HG02678 (cell line): ENCODE measurements at regions not wholly inside any gene's neighbourhood (a gene's known extent, or its start where the extent isn't known, plus 50 kb on each side); places are given as distances from the start of the nearest gene placed in this dataset.

ENCODE experiments used
- ATAC-seq: cut with Tn5 transposase; IDR thresholded peaks from one replicate; pipeline ENCODE4 v1.9.1; 2021; ENCODE audit warnings: mild to moderate bottlenecking, moderate library complexity; ENCODE audit not compliant: unreplicated experiment

DNA sequence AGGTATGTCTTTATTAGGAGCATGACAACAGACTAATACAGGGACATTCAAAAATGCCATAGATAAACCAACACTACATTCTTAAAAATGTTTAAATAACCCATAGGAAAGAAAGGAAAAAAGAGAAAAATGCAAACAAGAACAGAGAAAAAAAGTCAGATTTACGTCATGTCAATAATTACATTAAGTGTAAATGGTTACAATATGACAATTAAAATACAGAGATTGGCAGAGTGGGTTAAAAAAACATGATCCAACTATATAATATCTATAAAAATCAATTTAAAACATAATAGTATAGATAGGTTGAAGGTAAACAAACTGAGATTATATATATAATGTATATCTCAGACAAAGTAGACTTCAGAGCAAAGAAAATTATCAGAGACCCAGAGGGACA, 255.8 kb downstream of the ANAPC1 start:
- ATAC-seq = no peak

GRCh38 chr2:111629983-111630382, 254.0 kb downstream of the ANAPC1 start:
- no peak for ATAC-seq

DNA sequence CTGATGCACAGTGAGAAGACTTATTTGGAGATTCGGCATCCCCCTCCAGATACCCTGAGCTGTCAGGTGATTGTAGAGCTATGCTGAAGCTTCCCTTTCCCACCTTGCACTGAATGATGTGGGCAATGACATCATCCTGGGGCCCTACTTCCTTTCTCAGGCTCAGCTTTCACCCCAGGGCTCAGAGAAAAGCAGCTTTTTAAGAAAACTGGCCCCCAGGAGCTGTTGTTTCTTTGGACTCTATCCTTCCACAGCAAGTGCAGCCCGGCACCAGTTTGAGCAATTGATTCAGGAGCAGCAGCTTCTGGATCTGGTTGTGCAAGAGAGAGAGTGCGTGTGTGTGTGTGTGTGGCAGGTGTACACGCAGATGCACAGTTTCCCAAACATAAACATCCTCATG, 251.3 kb downstream of the ANAPC1 start:
- ATAC-seq = no peak

GRCh38 chr2:111633189-111633588, 250.8 kb downstream of the ANAPC1 start:
- ATAC-seq = no peak

DNA sequence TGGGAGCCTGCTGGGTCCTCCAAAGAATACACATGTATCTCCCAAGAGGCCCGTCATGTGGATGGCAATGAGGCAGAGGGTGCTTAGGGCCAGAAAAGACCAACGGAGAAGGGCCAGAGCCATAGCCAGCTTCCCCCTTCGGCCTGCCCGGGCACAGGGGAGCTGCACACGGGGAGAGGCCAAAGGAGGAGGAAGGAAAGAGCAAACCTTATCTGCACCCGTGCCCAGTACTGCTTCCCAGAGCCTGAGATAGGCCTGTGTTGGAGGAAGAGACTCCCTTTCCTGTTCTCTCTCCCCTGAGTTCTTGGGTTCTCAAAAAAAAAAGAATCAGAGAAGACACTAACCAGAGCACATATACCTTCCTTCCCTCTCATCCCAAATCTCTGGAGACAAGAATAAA, 250.3 kb downstream of the ANAPC1 start:
- no peak for ATAC-seq

DNA sequence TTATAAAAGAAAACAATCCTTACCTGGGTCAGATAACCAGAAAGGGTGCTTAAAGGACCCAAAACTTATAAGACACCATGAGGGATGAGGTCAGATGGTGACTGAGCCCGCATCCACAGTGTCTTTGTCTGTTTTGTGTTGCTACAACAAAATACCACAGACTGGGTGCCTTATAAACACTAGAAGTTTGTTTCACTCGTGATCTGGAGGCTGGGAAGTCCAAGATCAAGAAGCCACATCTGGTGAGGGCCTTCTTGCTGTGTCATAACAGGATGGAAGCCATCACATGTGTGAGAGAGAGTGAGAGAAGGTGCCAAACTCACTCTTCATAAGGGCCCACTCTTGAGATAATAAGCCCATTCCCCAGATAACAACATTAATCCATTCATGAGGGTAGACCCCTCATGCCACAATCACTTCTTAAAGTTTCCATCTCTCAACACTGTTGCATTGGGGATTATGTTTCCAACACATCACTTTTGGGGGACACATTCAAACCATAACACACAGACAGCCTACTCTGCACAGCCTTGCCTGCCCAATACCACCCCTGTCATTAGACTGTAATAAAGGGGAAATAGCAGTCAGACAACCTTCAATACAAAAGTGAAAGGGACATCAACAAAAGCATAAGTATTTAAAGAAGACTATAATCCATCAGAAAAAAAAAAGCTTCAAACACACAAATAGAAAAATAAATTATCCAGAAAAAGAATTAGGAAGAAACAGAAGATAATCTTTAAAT, 249.8 kb downstream of the ANAPC1 start:
- ATAC-seq = no peak

- no peak for ATAC-seq
Measured at GRCh38 chr2:111634995-111635538, 248.9 kb downstream of the ANAPC1 start.

GRCh38 chr2:111636905-111637304, 247.1 kb downstream of the ANAPC1 start:
- ATAC-seq = no peak

- no peak for ATAC-seq
Measured at GRCh38 chr2:111638274-111638877, 245.6 kb downstream of the ANAPC1 start.

DNA sequence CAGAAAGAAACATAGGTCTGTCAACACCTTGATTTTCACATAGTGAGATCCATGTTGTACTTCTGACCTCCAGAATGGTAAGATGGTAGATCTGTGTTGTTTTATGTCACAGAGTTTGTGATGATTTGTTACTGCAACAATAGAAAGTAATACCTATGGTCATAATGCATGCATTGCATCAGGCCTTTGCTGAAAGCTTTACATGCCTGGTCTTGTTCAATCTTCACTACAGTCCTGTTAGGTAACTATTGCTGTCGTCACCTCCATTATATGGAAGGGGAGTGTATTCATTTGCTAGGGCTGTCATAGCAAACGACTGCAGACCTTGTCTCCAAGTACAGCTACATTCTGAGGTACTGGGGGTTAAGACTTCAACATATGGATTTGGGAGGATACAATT, 243.5 kb downstream of the ANAPC1 start:
- ATAC-seq = no peak

DNA sequence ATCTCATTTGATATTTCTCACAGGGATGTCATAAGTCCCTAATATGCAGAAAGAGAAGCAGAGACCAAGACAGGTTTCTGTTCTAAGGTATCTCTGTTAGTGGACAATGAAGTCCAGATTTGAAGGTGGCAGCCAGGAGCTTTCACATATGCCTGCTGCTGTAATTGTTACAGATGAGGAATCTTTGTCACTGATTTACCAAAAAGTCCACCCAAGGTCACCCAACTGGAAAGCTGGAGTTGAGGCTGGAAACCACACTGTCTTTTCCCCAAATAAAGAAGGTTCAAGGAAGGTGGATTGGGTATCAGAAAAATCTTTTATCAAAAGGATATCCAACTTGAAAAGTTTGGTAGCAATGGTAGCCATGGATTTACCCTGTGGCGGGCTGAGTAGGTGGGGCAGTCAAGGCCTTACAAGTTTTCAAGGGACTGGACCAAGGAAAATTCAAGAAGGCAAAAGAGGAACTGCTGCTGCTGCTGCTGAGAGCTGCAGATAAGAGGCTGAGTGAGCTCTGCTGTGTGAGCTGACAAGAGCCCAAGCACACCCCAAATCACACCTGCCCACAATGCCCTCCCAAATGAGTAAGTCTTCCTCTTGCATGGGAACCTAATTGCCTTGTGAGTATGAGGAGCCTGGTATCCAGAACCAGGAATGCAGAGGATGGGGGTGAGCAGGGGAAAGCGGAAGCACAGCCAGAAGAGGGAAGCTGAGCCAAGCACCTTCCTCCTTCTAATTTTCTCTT, 241.2 kb downstream of the ANAPC1 start:
- ATAC-seq = no peak

DNA sequence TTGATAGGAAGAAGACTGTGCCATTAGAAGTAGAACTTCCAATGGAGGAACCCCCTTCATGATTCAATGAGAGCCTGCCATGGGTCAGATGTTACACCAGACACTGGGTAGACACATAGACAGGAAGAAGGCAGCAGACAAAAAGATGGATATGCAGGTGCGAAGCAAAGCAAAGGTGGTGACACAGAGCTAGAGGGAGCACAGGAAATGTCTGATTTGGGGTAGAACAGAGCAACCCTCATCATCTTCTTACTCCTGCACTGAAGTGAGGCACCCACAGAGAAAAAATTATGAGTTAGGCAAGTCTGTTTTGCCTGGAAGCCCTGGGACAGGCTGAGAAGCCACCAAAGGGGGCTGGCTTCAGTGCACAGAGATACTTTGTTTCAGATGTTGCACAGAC, 240.2 kb downstream of the ANAPC1 start:
- no peak for ATAC-seq

GRCh38 chr2:111647359-111647758, 236.6 kb downstream of the ANAPC1 start:
- ATAC-seq = no peak

- no peak for ATAC-seq
Measured at GRCh38 chr2:111652038-111652437, 232.0 kb downstream of the ANAPC1 start.

GRCh38 chr2:111652681-111653080, 231.3 kb downstream of the ANAPC1 start:
- ATAC-seq = no peak

DNA sequence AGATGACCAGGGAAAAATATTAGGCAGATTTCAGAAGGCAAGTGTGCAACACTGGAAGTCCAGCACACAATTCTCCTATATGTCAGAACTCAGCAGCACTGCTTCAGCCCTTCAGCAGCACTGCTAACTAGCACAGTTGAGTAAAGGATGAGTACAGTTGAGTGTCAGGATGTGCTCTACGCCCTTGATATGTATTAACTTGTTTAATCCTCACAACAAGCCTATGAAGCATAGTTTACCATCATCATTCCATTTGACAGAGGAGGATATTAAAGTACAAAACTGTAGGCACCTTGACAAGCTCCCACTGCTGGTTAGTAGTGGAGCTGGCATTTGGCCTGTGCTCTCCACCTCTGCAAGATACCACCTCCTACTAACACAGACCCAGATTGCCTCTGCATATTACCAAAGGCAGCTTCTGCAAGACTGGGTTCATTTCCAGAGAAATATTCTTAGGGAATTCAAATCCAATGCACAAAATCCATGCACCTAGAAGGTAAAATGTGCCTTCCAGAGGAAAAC, 230.8 kb downstream of the ANAPC1 start:
- ATAC-seq = no peak

GRCh38 chr2:111653913-111654312, 230.1 kb downstream of the ANAPC1 start:
- no peak for ATAC-seq

GRCh38 chr2:111654829-111655228, 229.2 kb downstream of the ANAPC1 start:
- no peak for ATAC-seq

DNA sequence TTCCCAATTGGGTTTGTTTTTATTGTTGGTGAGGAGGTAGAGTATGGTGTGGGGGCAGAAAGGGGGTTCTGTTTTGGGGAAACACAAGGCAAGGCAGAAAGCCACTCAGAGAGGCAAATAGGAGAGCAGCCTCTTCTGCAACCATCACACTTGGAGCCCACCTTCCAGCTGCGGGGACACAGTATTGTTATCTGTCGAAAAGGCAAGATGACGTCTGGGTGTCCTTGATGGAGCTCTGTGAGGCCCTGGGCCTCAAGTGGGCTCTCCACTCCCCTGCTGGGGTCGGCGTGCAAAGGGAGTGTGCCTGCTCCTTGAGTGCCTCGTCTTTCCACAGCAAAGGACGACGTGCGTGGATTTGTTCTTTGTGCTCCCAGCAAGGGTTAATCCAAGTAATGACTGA, 227.6 kb downstream of the ANAPC1 start:
- ATAC-seq = no peak

DNA sequence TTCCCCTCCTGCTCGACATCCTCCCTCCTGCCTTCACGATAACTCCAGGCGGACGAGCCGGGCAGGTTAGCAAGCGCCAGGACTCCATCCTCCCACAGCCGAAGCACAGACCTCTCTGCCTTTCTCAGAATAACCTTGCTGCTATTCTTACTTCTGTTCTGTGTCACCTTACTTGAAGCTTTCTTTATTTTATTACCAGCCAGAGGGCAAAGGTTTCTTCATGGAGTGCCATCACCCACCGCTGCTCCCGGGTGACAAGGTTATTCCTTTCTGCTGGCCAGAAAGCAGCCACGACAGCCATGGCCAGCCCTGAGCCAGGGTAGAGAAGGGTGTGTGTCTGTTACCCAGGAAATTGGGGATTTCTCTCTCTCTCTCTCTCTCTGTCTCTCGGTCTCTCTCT, 227.1 kb downstream of the ANAPC1 start:
- no peak for ATAC-seq

GRCh38 chr2:111657351-111657975, 226.5 kb downstream of the ANAPC1 start:
- ATAC-seq = no peak
